C4-2B (cell line): ENCODE measurements at regions not wholly inside any gene's neighbourhood (a gene's known extent, or its start where the extent isn't known, plus 50 kb on each side); places are given as distances from the start of the nearest gene placed in this dataset.

Experiments used
- H3K27ac ChIP-seq: fragments of 450-650 bp; 2 replicates; pipeline ENCODE4 v1.5.1; 2017
- ZFX ChIP-seq: fragments of 450-650 bp; IDR thresholded peaks from 2 replicates; pipeline ENCODE4 v1.6.1; 2017
- TF ChIP-seq, protein P1 (sequence below): fragments of 450-650 bp; conservative IDR thresholded peaks from 2 replicates; pipeline ENCODE4 v1.5.1; 2017; ENCODE audit warnings: mild to moderate bottlenecking

DNA sequence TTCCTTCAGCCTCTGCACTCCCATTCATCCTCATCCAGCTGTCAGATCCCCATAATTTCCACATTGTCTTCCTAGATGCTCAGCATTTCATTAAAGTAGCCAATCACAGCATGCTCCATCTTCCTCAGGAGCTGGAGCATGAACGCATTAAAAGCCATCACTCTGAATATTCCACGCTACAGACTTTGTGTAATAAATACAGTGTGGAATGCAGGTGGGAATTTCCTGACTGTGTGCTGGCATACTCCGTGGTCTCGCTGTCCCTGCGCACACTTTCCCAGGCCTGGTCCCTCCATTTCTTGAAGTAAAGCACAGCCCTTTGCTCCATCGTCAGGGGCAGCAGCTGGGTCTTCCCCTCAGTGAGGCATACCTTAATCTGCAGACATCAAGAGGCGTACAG lies 123.7 kb upstream of the NCK2 start:
- H3K27ac ChIP-seq, result no peak overlapping the region
- no peak for TF ChIP-seq ZFX
- TF ChIP-seq, protein P1, sequence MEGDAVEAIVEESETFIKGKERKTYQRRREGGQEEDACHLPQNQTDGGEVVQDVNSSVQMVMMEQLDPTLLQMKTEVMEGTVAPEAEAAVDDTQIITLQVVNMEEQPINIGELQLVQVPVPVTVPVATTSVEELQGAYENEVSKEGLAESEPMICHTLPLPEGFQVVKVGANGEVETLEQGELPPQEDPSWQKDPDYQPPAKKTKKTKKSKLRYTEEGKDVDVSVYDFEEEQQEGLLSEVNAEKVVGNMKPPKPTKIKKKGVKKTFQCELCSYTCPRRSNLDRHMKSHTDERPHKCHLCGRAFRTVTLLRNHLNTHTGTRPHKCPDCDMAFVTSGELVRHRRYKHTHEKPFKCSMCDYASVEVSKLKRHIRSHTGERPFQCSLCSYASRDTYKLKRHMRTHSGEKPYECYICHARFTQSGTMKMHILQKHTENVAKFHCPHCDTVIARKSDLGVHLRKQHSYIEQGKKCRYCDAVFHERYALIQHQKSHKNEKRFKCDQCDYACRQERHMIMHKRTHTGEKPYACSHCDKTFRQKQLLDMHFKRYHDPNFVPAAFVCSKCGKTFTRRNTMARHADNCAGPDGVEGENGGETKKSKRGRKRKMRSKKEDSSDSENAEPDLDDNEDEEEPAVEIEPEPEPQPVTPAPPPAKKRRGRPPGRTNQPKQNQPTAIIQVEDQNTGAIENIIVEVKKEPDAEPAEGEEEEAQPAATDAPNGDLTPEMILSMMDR, result no peak

DNA sequence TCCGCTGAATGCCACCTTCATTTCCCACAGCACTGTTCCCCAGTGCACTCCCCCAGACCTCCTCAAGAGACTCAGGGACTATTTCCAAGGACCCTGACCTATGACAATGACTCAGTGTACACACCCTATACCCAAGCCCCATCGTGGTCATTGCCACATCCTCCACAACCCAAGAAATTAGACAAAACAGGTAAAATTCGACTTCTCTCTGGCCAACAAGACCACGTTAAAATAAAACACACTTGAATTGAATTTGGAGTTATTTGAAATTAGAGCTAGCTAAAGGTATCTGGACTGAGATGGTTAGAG lies 126.4 kb upstream of the NCK2 start:
- H3K27ac ChIP-seq, result no peak overlapping the region
- TF ChIP-seq, protein P1, result no peak
- no peak for TF ChIP-seq ZFX

DNA sequence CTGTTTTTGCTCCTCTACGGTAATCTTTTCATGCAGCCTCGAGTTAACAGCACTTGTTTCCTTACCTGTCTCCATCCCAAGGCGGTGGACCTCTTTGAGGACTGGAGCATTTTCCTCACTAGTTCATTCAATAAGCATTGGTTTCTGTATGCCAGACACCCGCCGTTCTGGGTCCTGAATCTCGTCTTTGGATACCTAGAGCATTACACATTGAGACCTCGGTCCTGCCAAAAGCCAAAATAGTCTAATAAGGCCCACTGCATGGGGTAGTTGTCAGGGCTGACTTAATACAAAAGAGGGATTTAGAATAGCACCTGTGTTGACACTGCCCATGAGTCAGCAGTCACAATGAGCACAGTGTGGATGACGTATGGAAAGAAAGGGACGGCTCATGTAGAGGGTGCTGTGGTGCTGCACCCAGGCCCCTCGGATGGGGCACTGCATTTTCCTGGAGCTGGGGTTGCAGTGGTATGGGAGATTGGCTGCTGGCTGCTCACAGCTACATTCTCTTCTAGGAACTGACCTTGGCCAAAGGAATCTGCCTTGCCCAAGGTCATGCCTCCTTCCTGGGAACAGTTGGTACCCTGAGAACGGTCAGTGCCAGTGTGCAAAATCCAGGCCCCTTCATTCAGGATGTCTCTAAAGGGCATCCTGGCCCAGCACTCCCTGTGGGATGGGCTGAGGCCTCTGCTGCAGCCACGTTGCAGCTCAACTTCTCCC lies 126.9 kb upstream of the NCK2 start:
- TF ChIP-seq ZFX, result no peak
- TF ChIP-seq, protein P1, result no peak
- no peak overlapping the region for H3K27ac ChIP-seq

DNA sequence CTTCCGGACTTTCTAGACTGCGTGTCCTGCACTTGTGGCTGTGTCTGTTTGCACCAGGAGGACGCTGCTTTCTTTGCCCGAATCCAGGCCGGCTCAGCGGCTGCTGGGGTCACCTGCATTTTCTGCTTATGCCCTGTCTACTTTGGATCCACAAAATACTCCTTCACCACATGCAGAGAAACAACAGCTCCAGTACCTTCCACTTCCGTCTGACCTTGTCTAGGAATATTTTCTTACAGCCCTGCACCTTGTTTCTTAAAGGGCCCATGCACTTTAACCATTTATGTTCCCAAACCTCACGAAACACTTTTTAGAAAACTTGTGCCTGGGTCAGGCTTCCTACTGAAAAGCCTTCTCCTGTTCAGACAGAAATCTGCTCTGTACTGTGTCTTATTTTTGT lies 129.4 kb upstream of the NCK2 start:
- no peak overlapping the region for H3K27ac ChIP-seq
- no peak for TF ChIP-seq ZFX

DNA sequence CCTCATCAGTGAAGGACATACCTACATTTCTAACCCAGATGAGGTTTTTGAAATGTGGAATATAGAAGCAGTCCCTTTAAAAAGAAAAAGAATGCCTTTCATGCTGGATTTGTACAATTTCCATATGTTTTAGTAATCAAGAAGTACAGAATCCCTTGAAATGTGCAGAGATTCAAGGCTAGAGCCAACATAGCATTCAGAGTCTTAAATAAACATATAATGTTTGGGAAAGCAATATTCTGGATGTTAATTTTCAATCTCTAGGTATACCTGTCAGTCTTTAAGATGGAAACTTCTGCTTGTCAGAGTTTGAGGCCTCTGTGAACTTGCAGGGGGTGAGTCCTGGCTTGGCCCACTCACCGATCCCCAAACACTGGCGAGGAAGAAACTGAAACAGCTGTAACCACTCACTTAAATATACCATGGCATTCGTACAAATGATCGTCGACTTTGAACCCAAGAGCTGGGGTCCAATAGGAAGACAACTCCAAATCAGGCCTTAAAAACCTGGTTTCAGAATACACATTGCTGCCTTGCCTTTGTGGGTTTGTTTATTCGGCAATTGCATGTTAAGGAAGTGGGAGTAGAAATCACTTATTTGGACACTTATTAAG lies 132.8 kb upstream of the NCK2 start:
- no peak overlapping the region for H3K27ac ChIP-seq
- TF ChIP-seq ZFX, result no peak
- TF ChIP-seq, protein P1, result no peak

DNA sequence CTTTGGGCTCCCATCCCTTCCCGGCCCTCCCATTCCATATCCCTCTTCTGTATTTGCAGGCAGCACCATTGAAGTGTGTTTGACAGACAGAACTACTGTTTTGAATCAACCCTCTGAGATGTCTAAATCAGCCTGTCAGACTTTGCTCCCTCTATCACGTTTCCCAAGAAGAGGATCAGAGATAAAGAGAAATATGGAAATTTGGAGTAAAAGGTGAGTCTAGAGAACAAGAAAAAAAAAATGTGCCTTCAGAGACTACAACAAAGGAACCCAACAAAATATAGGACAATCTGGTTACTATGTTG lies 133.4 kb upstream of the NCK2 start:
- TF ChIP-seq, protein P1, result no peak
- no peak for TF ChIP-seq ZFX
- H3K27ac ChIP-seq, result no peak overlapping the region

DNA sequence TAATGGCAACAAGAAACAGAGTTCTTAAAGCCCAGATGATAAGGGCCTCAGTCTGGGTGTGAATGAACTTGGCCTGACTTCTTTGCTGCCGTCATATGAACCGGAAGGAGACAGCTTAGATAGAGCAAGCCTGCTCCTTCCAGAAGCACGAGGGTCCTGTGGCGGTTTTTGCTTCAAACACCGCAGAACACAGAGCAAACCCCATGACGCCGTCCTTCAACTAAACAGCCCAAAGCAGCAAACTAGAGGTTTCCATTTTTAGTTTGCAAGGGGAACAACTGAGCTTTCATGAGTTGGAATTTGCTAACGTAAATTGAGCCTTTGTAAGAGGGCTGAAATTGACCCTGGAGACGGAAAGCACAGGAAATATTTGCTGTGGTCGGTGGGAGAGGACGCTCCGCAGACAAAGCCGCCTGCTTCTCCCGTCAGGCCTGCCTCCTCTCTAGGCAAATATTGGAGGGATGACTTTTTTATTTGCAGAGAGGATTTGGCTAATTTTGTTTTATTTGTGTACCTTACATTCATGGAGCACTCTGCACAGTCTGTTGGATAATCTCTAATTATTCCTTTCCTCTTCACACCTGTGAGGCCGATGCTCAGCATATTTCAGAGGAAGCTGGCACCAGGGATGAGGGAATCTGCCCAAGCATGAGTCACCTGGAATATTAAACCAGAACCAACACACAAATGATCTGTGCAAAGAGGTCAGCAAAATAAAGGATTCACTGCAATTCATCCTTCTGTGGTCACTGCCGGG lies 134.0 kb upstream of the NCK2 start:
- TF ChIP-seq ZFX, result no peak
- TF ChIP-seq, protein P1, result no peak
- H3K27ac ChIP-seq, result no peak overlapping the region
